ENCODE measurements at regions not wholly inside any gene's neighbourhood (a gene's known extent, or its start where the extent isn't known, plus 50 kb on each side); places are given as distances from the start of the nearest gene placed in this dataset.

GRCh38 chr5:105501315-105501714 is 1938.7 kb upstream of the NUDT12 start:
- no peak overlapping the region for H3K27ac Mint-ChIP-seq
- Histone ChIP-seq H3K27me3 (ENCODE audit: control insufficient read depth, insufficient read depth, low read length) (no peaks in the 10 kb centered on the region), H3K9me3 (ENCODE audit: control insufficient read depth, insufficient read depth, low read length) (peaks cover 1% of the 10 kb centered on the region), H3K4me1 (ENCODE audit: control insufficient read depth, insufficient read depth, low read length) (no peaks in the 10 kb centered on the region), H3K4me3 (ENCODE audit: low read length) (no peak overlapping the region), H3K36me3 (ENCODE audit: control insufficient read depth, insufficient read depth, low read length) (no peaks in the 10 kb centered on the region), H3K27ac (ENCODE audit: low read length) (no peak overlapping the region)
- no peaks in the 10 kb centered on the region for H3K27me3 Mint-ChIP-seq (ENCODE audit: low read depth in 2 of 2)
- no peak for ATAC-seq
- no peaks in the 10 kb centered on the region for H3K4me1 Mint-ChIP-seq
- intact Hi-C loops (cut with micrococcal nuclease) = no loop called here
- peaks cover 9 to 13% of the 10 kb centered on the region in 2 donors for H3K9me3 Mint-ChIP-seq
- TF ChIP-seq CTCF (IDR thresholded peaks at IDR 0.05) = no peak
- no peak overlapping the region for H3K4me3 Mint-ChIP-seq
- WGBS (ENCODE audit: insufficient coverage) = 80% methylated on average over 1 of the region's 1 CpG
- DNase-seq = no peak
- H3K36me3 Mint-ChIP-seq = no peaks in the 10 kb centered on the region

GRCh38 chr5:105475401-105475800 is 1912.8 kb upstream of the NUDT12 start:
- Mint-ChIP-seq H3K9me3 (peaks cover 10 to 17% of the 10 kb centered on the region in 2 donors), H3K27me3 (ENCODE audit: low read depth in 2 of 2) (no peaks in the 10 kb centered on the region), H3K27ac (no peak overlapping the region), H3K4me1 (no peaks in the 10 kb centered on the region), H3K36me3 (peaks cover 16% of the 10 kb centered on the region), H3K4me3 (no peak overlapping the region)
- no peak for DNase-seq
- intact Hi-C loops (cut with micrococcal nuclease) = no loop called here
- no peak overlapping the region for H3K27ac ChIP-seq (ENCODE audit: low read length)
- no peak for ATAC-seq
- WGBS (ENCODE audit: insufficient coverage) = 100% methylated on average over 2 of the region's 3 CpGs
- no peaks in the 10 kb centered on the region for H3K27me3 ChIP-seq (ENCODE audit: control insufficient read depth, insufficient read depth, low read length)
- H3K4me1 ChIP-seq (ENCODE audit: control insufficient read depth, insufficient read depth, low read length) = no peaks in the 10 kb centered on the region
- H3K9me3 ChIP-seq (ENCODE audit: control insufficient read depth, insufficient read depth, low read length) = peaks cover 7% of the 10 kb centered on the region
- no peak for TF ChIP-seq CTCF (IDR thresholded peaks at IDR 0.05)
- no peak overlapping the region for H3K4me3 ChIP-seq (ENCODE audit: low read length)
- H3K36me3 ChIP-seq (ENCODE audit: control insufficient read depth, insufficient read depth, low read length) = no peaks in the 10 kb centered on the region

GRCh38 chr5:105462377-105462776 is 1899.8 kb upstream of the NUDT12 start:
- no peak for ATAC-seq

More at GRCh38 chr5:105462377-105462776, 1899.8 kb upstream of the NUDT12 start:
- TF ChIP-seq CTCF (IDR thresholded peaks at IDR 0.05) = no peak
- Histone ChIP-seq H3K4me1 (ENCODE audit: control insufficient read depth, insufficient read depth, low read length) (no peaks in the 10 kb centered on the region), H3K27me3 (ENCODE audit: control insufficient read depth, insufficient read depth, low read length) (no peaks in the 10 kb centered on the region), H3K4me3 (ENCODE audit: low read length) (no peak overlapping the region), H3K27ac (ENCODE audit: low read length) (no peak overlapping the region), H3K36me3 (ENCODE audit: control insufficient read depth, insufficient read depth, low read length) (no peaks in the 10 kb centered on the region), H3K9me3 (ENCODE audit: control insufficient read depth, insufficient read depth, low read length) (peaks cover 9% of the 10 kb centered on the region)
- H3K9me3 Mint-ChIP-seq = peaks cover 19 to 29% of the 10 kb centered on the region in 2 donors
- no peaks in the 10 kb centered on the region for H3K4me1 Mint-ChIP-seq
- no peak overlapping the region for H3K27ac Mint-ChIP-seq
- no peak overlapping the region for H3K4me3 Mint-ChIP-seq
- H3K27me3 Mint-ChIP-seq (ENCODE audit: low read depth in 2 of 2) = no peaks in the 10 kb centered on the region
- 84% methylated on average over 3 of the region's 3 CpGs for whole genome bisulfite sequencing (ENCODE audit: insufficient coverage)
- peaks cover 24% of the 10 kb centered on the region for H3K36me3 Mint-ChIP-seq
- DNase-seq = no peak
- intact Hi-C loops (cut with micrococcal nuclease) = no loop called here

All from natural killer cell (primary cell).